Stimulated activated CD8-positive, alpha-beta memory T cell treated with anti-CD3 and anti-CD28 coated beads, Interleukin-15, amount 100 ng/mL, for 4 hours (primary cell): ENCODE measurements at regions not wholly inside any gene's neighbourhood (a gene's known extent, or its start where the extent isn't known, plus 50 kb on each side); places are given as distances from the start of the nearest gene placed in this dataset.

Experiments
- DNase-seq, 2 donors: peaks; one replicate each; pipeline ENCODE4 v3.0.0-alpha.2; 2020; ENCODE audit warnings: low read depth in 2 of 2

DNA sequence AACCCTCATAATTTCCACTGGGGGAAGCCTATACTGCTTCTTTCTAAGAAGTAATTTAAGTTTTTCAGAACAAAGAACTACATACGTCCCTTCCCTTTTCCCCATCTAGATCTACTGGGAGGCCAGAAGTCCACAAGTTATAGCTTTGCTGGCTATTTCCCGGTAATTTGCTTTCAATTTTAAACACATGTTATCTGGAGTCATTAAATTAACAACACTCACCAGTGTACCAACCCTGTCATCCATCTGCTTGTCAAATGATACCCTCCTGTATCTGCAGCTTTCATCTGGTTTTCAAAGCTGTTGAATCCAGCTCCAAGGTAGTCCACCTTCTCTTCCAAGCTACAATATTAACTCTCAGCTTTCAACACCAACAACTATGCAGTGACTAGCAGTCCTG, 466.7 kb upstream of the PKN2 start:
- DNase-seq, result no peak

GRCh38 chr1:88219521-88219920, 464.6 kb upstream of the PKN2 start:
- DNase-seq, result no peak

DNA sequence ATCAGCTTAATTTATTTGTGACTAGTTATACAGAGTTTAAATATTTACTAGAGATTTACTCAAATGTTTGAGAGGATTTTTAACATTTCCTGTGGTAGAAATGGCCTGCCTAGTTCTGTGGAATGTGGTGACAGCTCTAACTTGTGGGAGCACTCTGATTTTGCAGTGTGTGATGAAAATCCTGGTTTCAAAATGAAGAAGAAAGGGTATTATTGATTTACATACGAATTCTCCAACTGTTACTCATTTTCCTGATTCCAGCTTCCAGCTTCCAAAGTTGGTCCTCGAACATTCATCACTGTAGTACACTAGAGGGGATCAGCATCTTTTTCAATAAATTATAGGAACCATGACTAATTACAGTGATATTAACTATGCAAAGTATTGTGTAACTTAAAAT, 462.7 kb upstream of the PKN2 start:
- no peak for DNase-seq

DNA sequence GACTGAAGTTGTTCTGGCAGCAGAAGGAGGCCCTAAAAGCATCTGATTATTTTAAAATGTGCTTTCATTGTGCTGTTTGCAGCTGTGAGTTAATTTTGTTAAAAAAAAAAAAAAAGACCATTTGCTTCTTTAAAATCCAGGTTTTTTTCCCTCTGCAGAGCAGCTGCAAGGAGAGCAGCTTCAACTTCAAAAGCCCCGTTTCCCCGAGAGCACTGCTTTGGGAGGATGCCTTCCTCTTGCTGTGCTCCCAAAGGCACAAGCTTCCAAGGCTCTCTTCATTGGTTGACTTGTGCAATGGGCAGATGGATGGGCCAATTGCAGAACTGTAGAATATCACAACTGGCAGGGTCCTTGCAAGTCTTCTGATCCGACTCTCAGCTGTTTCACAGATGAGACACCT, 459.2 kb upstream of the PKN2 start:
- no peak for DNase-seq

GRCh38 chr1:88228114-88228513, 456.0 kb upstream of the PKN2 start:
- DNase-seq, result no peak

DNA sequence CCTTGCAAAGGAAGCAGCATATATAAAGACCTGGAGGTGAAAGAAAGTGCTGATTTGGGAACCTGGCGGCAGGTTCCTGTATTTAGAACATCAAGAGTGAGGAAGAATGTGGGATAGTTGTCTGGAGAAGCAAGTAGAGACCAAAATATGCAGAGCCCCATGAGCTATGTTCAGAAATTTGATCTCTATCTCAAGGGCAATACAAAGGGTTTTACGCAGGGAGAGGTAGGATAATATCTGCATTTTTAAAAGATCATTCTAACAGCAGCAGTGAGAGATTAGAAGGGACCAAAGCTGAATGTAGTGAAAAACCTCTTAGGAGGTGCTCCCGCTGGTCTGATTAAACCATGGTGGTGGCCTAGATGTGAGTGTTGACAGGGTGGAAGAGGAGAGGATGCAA, 453.9 kb upstream of the PKN2 start:
- DNase-seq, result no peak

- DNase-seq, result no peak
Measured at GRCh38 chr1:88237058-88237457, 447.0 kb upstream of the PKN2 start.

- DNase-seq, result no peak
Measured at GRCh38 chr1:88239205-88239604, 444.9 kb upstream of the PKN2 start.

- no peak for DNase-seq
Measured at GRCh38 chr1:88247666-88248065, 436.4 kb upstream of the PKN2 start.

- DNase-seq, result no peak
Measured at GRCh38 chr1:88250915-88251314, 433.2 kb upstream of the PKN2 start.

- no peak for DNase-seq
Measured at GRCh38 chr1:88252745-88253144, 431.3 kb upstream of the PKN2 start.

DNA sequence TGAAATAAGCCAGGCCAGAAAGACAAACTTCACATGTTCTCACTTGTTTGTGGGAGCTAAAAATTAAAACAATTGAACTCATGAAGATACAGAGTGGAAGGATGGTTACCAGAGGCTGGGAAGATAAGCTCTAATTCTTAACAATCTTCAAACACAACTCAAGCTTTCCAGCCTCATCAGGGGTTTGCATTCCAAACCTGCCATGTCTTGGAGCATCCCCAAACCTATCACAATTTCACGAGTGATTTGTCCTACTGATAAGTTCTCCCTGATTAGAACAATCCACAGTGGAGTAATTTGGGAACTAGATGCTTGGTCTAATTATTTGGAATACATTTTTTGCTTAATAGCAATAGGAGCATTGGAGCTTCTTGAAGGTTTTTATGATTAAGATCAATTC, 418.5 kb upstream of the PKN2 start:
- DNase-seq, result no peak

- DNase-seq, result no peak
Measured at GRCh38 chr1:88266051-88266450, 418.0 kb upstream of the PKN2 start.

DNA sequence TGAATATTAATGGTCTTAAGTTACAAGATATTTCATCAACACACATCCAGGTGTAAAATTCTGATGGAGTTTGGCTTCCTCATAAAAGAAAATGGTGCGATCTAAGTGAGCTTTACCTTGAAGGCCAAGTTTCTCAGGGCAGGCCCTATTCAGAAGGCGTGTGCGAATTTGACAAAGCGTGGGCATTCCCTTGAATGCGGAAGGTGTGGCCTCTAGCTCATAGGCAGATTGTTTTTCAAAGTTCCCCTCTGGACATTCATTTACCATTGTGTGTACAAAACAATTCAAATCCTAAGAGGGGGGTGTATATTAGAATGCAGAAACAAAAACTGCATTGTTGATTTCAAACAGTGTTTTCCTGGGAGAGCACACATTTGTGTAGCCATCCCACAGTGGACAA, 411.9 kb upstream of the PKN2 start:
- DNase-seq, result no peak

DNA sequence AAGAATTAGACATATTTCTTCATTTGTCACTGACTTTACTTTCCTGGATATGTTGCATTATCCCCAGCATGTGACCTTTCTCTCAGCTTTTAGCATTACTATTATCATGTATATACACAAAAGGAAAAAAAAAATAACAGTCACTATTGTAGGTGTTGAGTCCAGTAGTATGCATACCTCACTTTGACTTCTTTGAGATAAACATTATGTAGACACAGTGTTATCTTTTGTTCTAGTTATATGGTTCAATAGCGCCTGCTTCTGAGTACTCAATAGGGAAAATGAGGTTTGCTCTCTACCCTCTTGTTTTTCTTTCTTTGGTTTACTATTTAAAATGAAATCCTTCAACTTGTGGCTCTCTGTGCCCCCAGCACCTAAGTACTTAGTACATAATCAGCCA, 409.6 kb upstream of the PKN2 start:
- DNase-seq, result no peak

DNA sequence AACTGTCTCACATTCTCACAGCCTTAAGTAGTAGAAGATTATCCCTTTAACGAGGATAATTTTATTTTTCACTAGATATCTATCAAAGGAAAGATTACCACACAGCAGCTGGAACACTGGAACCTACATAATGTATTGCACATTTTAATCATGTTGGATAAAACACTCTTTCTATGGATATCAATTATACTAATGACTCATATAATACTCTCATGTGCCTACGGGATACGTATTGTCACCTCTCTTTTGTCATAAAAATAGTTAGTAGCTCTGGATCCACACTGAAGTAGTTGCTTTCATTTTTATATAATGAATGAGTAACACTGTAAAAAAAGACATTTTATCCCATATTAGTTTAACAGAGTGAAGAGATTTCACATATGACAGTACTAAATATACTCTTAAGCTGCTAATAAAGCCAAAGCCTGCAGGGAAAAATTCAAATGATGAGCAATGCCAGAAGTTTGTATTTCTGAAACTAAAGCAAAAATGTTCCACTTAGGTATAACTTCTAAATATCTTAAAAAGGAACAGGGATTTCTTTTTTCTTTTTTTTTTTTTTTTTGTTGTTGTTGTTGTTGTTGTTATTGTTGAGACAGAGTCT, 408.7 kb upstream of the PKN2 start:
- DNase-seq, result no peak

DNA sequence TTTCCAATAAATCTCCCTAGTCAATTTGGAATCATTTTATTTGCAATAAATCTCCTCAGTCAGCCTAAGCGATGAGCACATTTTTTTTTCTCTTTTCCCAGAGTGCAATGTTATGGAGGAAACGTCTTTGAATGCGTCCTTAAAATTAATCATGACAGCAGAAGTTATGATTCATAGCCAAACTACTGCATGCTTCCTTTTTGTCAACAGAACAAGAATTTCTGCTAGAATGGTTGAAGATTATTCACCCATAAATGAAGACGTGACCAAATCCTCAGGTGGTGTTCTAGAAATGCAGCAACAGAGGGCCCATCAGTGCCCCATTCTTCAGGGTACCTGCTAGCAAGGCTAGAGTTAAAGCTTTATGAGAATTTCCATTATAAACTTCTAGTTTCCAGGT, 407.9 kb upstream of the PKN2 start:
- no peak for DNase-seq

DNA sequence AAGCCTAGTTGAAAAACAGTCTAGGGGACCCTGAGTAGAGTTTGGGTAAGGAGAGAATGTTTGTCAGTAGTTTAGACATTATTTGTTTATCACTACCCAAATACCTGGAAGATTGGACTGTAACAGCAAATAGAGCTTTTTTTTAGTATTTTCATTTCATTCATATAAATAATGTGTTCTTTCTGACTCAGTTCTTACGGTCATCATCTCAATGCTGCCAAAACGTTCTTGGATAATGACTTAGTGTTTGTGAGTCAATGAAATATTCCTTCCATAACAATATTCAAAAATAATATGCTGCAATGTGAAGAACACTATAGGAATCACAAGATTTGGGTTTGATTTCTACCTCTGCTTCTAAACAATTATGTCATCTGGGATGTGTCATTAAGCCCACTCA, 400.0 kb upstream of the PKN2 start:
- DNase-seq, result no peak

DNA sequence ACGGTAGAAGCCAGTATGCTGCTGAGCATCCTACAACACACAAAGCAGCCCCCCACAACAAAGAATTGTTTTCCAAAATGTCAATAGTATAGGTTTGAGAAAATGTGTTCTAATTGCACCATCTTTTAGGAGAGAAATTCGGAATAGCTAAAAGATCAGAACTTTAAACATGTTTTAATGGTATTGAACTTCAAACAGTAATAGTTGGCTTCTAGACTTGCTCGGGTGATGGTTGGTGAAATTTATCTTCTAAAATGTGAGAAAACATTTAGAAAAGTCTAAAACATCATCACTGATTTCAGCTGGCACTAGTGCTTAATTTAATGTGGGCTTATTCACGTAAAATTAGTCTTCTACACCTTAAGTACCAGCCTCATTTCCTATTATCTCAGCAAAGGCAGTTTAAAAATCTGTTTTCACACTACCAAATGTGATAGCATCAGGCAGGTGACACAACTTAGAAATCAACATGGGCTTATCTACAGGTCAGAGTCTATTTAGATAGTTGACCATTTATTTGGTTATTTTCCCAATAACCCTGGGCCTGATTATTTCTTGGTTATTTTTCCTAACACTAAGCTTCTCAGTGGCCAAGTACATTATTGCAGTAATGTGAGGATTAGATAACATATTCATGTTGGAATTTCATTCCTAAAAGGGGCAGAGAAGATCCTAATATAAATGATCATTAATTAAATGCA, 399.3 kb upstream of the PKN2 start:
- no peak for DNase-seq

DNA sequence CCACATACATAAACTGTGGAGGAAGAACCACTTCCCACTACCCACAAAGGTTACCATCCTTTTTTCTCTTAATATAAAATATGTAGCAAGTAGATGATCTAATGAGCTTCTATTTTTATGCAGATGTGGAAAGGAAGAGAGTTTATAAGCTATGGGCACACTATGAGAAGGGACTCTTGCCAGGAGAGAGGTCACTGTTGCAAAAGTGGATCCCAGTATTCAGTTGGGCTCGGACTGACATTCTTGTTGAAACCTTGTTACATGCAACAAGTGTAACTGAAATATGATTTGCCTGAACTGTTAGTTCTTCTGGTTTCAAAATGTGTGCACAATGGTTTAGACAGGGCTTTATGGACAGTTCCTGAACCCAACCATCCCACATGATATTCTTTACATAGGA, 397.4 kb upstream of the PKN2 start:
- DNase-seq, result no peak

DNA sequence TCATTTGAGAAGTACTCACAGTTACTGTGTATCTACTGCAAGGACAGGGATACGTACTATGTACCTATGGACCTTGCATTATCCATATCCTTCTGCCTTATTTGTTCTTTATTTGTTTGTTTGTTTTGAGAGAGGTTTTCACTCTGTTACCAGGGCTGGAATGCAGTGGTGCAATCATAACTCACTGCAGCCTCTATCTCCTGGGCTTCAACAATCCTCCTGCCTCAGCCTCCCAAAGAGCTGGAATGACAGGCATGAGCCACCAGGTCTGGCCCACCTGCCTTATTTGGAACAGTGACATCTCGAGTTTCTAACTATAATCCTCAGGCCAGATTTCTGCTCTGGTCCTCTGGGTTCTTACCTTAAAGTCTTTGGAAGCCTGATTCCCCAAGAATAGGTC, 395.5 kb upstream of the PKN2 start:
- DNase-seq, result no peak

GRCh38 chr1:88289401-88290102, 394.5 kb upstream of the PKN2 start:
- DNase-seq, result no peak

DNA sequence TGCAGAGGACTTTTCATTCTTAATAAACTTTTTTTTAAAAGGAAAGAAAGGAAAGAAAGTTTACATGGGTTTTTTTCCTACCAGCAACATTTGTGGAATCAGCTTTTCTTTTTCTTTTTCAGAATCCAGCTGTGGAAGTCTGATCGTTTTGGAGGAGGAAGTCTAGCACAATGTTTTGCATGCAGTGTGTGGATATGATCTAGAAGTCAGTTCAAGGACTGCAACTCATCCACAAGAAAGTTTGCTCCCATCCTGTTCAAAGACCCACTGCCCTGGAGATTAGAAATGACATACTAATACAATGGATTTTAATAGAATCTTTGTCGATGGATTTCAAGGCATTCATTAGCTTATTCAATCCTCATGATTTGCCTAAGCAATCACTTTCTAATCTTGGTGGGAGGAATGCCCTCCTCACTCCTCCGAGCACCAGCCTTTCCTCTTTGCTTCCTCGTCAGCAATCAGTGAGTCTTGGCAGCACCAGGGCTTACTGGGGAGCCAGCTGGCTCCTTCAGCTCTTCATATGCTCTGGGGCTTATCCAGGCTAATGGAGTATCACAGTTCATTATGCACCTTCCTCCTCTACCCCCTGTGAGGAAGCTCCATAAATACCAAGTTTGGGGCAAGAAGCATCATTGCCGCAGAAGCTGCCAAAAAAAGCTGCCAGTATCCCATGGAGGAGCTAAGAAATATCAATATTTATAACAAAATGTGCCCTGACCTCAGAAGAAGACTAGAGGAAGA, 392.3 kb upstream of the PKN2 start:
- DNase-seq, result no peak
